HUES6 (cell line): ENCODE measurements at regions not wholly inside any gene's neighbourhood (a gene's known extent, or its start where the extent isn't known, plus 50 kb on each side); places are given as distances from the start of the nearest gene placed in this dataset.

Experiments
- H3K27ac ChIP-seq: 2 replicates; pipeline ENCODE4 v1.7.0; 2013; ENCODE audit warnings: low read depth, mild to moderate bottlenecking, low read length, inconsistent platforms
- H3K27me3 ChIP-seq: 2 replicates; pipeline ENCODE4 v1.6.1; 2013; ENCODE audit warnings: low read length; ENCODE audit not compliant: control insufficient read depth, insufficient read depth
- H3K36me3 ChIP-seq: 2 replicates; pipeline ENCODE4 v1.6.1; 2013; ENCODE audit warnings: low read length; ENCODE audit not compliant: control insufficient read depth, insufficient read depth
- H3K4me1 ChIP-seq: 2 replicates; pipeline ENCODE4 v1.6.1; 2013; ENCODE audit warnings: low read length; ENCODE audit not compliant: control insufficient read depth, insufficient read depth
- H3K4me3 ChIP-seq: 2 replicates; pipeline ENCODE4 v1.5.1; 2013; ENCODE audit warnings: low read depth, low read length
- H3K9ac ChIP-seq: one replicate; pipeline ENCODE4 v1.6.1; 2013; ENCODE audit warnings: mild to moderate bottlenecking, low read length
- H3K9me3 ChIP-seq: 2 replicates; pipeline ENCODE4 v1.6.1; 2013; ENCODE audit warnings: low read depth, low read length; ENCODE audit not compliant: control insufficient read depth, insufficient read depth

- Histone ChIP-seq H3K27me3 (no peaks in the 10 kb centered on the region), H3K27ac (no peak overlapping the region), H3K9me3 (no peaks in the 10 kb centered on the region), H3K4me1 (peaks cover 7% of the 10 kb centered on the region; the same call in 1 of the 2 replicates), H3K36me3 (no peaks in the 10 kb centered on the region), H3K9ac (no peak overlapping the region), H3K4me3 (no peak overlapping the region)
Observed at GRCh38 chr4:179585761-179586160, 2143.5 kb upstream of the AGA start.

- Histone ChIP-seq H3K4me1 (peaks cover 7% of the 10 kb centered on the region; the same call in 1 of the 2 replicates), H3K9me3 (0 out of 2 replicates have a peak, but pooled peaks cover 2% of the 10 kb centered on the region), H3K27me3 (no peaks in the 10 kb centered on the region), H3K36me3 (no peaks in the 10 kb centered on the region), H3K9ac (no peak overlapping the region), H3K4me3 (no peak overlapping the region), H3K27ac (no peak overlapping the region)
Observed at GRCh38 chr4:179586460-179586859, 2144.2 kb upstream of the AGA start.

GRCh38 chr4:179595671-179596410, 2153.6 kb upstream of the AGA start:
- no peak overlapping the region for H3K4me3 ChIP-seq
- H3K9ac ChIP-seq = no peak overlapping the region
- H3K27ac ChIP-seq = no peak overlapping the region
- H3K27me3 ChIP-seq = no peaks in the 10 kb centered on the region
- no peaks in the 10 kb centered on the region for H3K36me3 ChIP-seq
- no peaks in the 10 kb centered on the region for H3K4me1 ChIP-seq
- 0 out of 2 replicates have a peak, but pooled peaks cover 2% of the 10 kb centered on the region for H3K9me3 ChIP-seq

GRCh38 chr4:179596621-179597020, 2154.4 kb upstream of the AGA start:
- no peak overlapping the region for H3K4me3 ChIP-seq
- H3K9me3 ChIP-seq = no peaks in the 10 kb centered on the region
- no peaks in the 10 kb centered on the region for H3K4me1 ChIP-seq
- H3K9ac ChIP-seq = no peak overlapping the region
- no peaks in the 10 kb centered on the region for H3K36me3 ChIP-seq
- no peak overlapping the region for H3K27ac ChIP-seq
- H3K27me3 ChIP-seq = no peaks in the 10 kb centered on the region

- Histone ChIP-seq H3K9me3 (no peaks in the 10 kb centered on the region), H3K9ac (no peak overlapping the region), H3K36me3 (no peaks in the 10 kb centered on the region), H3K27ac (no peak overlapping the region), H3K4me1 (no peaks in the 10 kb centered on the region), H3K4me3 (no peak overlapping the region), H3K27me3 (no peaks in the 10 kb centered on the region)
Observed at GRCh38 chr4:179597301-179597700, 2155.1 kb upstream of the AGA start.

- Histone ChIP-seq H3K4me3 (no peak overlapping the region), H3K27ac (no peak overlapping the region), H3K27me3 (no peaks in the 10 kb centered on the region), H3K36me3 (no peaks in the 10 kb centered on the region), H3K9ac (no peak overlapping the region), H3K9me3 (no peaks in the 10 kb centered on the region), H3K4me1 (no peaks in the 10 kb centered on the region)
Observed at GRCh38 chr4:179601671-179602070, 2159.4 kb upstream of the AGA start.

GRCh38 chr4:179605196-179605595, 2163.0 kb upstream of the AGA start:
- Histone ChIP-seq H3K36me3 (no peaks in the 10 kb centered on the region), H3K27ac (no peak overlapping the region), H3K4me1 (no peaks in the 10 kb centered on the region), H3K27me3 (no peaks in the 10 kb centered on the region), H3K4me3 (no peak overlapping the region), H3K9me3 (no peaks in the 10 kb centered on the region), H3K9ac (no peak overlapping the region)

GRCh38 chr4:179607003-179607402, 2164.8 kb upstream of the AGA start:
- no peaks in the 10 kb centered on the region for H3K4me1 ChIP-seq
- H3K36me3 ChIP-seq = no peaks in the 10 kb centered on the region
- no peaks in the 10 kb centered on the region for H3K9me3 ChIP-seq
- no peak overlapping the region for H3K4me3 ChIP-seq
- no peak overlapping the region for H3K27ac ChIP-seq
- no peak overlapping the region for H3K9ac ChIP-seq
- no peaks in the 10 kb centered on the region for H3K27me3 ChIP-seq

- no peaks in the 10 kb centered on the region for H3K36me3 ChIP-seq
- no peak overlapping the region for H3K27ac ChIP-seq
- H3K4me3 ChIP-seq = no peak overlapping the region
- no peaks in the 10 kb centered on the region for H3K4me1 ChIP-seq
- no peaks in the 10 kb centered on the region for H3K9me3 ChIP-seq
- no peaks in the 10 kb centered on the region for H3K27me3 ChIP-seq
- no peak overlapping the region for H3K9ac ChIP-seq
Observed at GRCh38 chr4:179615704-179616103, 2173.5 kb upstream of the AGA start.

GRCh38 chr4:179618966-179619365, 2176.7 kb upstream of the AGA start:
- Histone ChIP-seq H3K27ac (no peak overlapping the region), H3K4me1 (no peaks in the 10 kb centered on the region), H3K9ac (no peak overlapping the region), H3K4me3 (no peak overlapping the region), H3K9me3 (no peaks in the 10 kb centered on the region), H3K36me3 (no peaks in the 10 kb centered on the region), H3K27me3 (no peaks in the 10 kb centered on the region)

GRCh38 chr4:179624768-179625181, 2182.5 kb upstream of the AGA start:
- H3K27ac ChIP-seq = no peak overlapping the region
- H3K27me3 ChIP-seq = no peaks in the 10 kb centered on the region
- H3K9me3 ChIP-seq = no peaks in the 10 kb centered on the region
- H3K36me3 ChIP-seq = no peaks in the 10 kb centered on the region
- H3K9ac ChIP-seq = no peak overlapping the region
- peaks cover 8% of the 10 kb centered on the region for H3K4me1 ChIP-seq
- H3K4me3 ChIP-seq = no peak overlapping the region
